ENCODE measurements at regions not wholly inside any gene's neighbourhood (a gene's known extent, or its start where the extent isn't known, plus 50 kb on each side); places are given as distances from the start of the nearest gene placed in this dataset.
A peak's percentile ranks its signal among the peaks of the same experiment; 100 is the strongest.

DNA sequence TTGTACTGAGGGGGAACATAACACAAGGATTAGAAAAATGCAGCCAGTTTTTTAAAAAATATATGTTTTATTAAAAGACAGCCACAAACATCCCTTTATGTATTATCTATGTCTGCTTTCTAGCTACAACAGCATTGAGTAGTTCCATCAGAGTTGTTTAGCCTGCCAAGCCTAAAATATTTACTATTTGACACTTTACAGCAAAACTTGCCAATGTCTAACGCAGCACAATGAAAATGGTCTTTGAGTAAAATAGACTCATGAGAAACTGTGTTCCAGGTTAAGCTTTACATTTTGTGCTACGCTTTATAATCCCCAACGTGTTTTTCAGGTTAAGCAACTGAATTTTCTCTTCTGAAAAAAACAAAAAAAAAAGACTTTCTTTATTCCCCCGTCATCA is 2211.5 kb upstream of the RAG2 start:
- intact Hi-C loops (cut with micrococcal nuclease; ENCODE audit: unreplicated experiment), result no loop called here
- H3K9me3 Mint-ChIP-seq (ENCODE audit: low read depth, unreplicated experiment), result peaks cover 8% of the 10 kb centered on the region
- TF ChIP-seq, protein P1, sequence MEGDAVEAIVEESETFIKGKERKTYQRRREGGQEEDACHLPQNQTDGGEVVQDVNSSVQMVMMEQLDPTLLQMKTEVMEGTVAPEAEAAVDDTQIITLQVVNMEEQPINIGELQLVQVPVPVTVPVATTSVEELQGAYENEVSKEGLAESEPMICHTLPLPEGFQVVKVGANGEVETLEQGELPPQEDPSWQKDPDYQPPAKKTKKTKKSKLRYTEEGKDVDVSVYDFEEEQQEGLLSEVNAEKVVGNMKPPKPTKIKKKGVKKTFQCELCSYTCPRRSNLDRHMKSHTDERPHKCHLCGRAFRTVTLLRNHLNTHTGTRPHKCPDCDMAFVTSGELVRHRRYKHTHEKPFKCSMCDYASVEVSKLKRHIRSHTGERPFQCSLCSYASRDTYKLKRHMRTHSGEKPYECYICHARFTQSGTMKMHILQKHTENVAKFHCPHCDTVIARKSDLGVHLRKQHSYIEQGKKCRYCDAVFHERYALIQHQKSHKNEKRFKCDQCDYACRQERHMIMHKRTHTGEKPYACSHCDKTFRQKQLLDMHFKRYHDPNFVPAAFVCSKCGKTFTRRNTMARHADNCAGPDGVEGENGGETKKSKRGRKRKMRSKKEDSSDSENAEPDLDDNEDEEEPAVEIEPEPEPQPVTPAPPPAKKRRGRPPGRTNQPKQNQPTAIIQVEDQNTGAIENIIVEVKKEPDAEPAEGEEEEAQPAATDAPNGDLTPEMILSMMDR (IDR thresholded peaks at IDR 0.05; ENCODE audit: unreplicated experiment), result no peak
- H3K4me3 Mint-ChIP-seq (ENCODE audit: low read depth, unreplicated experiment), result no peak overlapping the region
- H3K27me3 Mint-ChIP-seq (ENCODE audit: unreplicated experiment), result no peaks in the 10 kb centered on the region
- no TSS peak for BruUV-seq (replicated peaks)
- H3K27ac Mint-ChIP-seq (ENCODE audit: unreplicated experiment), result no peak overlapping the region
- H3K4me1 Mint-ChIP-seq (ENCODE audit: low read depth, unreplicated experiment), result no peaks in the 10 kb centered on the region
- H3K36me3 Mint-ChIP-seq (ENCODE audit: insufficient read depth, unreplicated experiment), result no peaks in the 10 kb centered on the region
- no peak for DNase-seq
- CTCF ChIA-PET, result no interaction called here

DNA sequence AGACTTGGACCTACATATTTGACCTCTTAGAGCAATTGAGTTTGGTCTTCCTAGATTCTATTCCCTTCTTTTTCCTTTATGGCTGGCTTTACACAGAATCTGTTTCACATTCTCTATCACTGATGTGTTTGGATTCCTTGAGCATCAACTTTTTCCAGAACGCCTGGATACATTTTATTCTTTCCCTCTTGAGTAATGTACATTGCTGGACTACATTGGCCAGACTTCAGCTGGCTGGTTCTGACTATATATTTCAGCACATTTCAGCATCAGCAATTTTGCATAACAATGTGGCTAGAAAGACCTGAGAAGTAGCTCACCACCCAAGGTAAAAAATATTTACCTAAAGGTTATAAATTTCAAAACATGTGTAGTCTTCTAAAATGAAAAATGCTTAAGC is 2198.2 kb upstream of the RAG2 start:
- no peaks in the 10 kb centered on the region for H3K4me1 Mint-ChIP-seq (ENCODE audit: low read depth, unreplicated experiment)
- H3K36me3 Mint-ChIP-seq (ENCODE audit: insufficient read depth, unreplicated experiment), result no peaks in the 10 kb centered on the region
- no TSS peak for BruUV-seq (replicated peaks)
- no peak overlapping the region for H3K27ac Mint-ChIP-seq (ENCODE audit: unreplicated experiment)
- CTCF ChIA-PET, result no interaction called here
- H3K9me3 Mint-ChIP-seq (ENCODE audit: low read depth, unreplicated experiment), result peaks cover 9% of the 10 kb centered on the region
- intact Hi-C loops (cut with micrococcal nuclease; ENCODE audit: unreplicated experiment), result no loop called here
- no peaks in the 10 kb centered on the region for H3K27me3 Mint-ChIP-seq (ENCODE audit: unreplicated experiment)
- no peak for DNase-seq
- no peak overlapping the region for H3K4me3 Mint-ChIP-seq (ENCODE audit: low read depth, unreplicated experiment)
- TF ChIP-seq, protein P1 (IDR thresholded peaks at IDR 0.05; ENCODE audit: unreplicated experiment), result no peak

DNA sequence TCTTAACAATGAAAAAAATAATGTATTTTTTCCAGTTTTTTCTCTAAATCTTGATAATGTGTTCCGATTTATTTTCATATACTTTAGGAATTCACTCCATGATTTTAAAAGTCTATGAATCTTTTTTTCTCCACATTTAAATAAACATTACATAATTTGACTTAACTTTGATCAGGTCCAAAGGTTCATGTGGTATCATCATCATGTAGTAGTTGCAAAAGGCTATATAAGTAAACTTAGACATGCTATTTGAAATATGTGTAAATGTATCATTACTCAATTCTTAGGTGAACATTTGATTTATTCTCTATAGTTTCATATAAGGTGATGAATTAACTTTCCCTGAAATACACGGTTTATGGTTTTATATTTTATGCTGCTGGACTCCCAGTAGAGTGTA is 2197.0 kb upstream of the RAG2 start:
- H3K27me3 Mint-ChIP-seq (ENCODE audit: unreplicated experiment), result no peaks in the 10 kb centered on the region
- H3K4me1 Mint-ChIP-seq (ENCODE audit: low read depth, unreplicated experiment), result no peaks in the 10 kb centered on the region
- peaks cover 7% of the 10 kb centered on the region for H3K9me3 Mint-ChIP-seq (ENCODE audit: low read depth, unreplicated experiment)
- CTCF ChIA-PET, result no interaction called here
- TF ChIP-seq, protein P1 (IDR thresholded peaks at IDR 0.05; ENCODE audit: unreplicated experiment), result no peak
- H3K36me3 Mint-ChIP-seq (ENCODE audit: insufficient read depth, unreplicated experiment), result no peaks in the 10 kb centered on the region
- BruUV-seq (replicated peaks), result no TSS peak
- no peak overlapping the region for H3K27ac Mint-ChIP-seq (ENCODE audit: unreplicated experiment)
- DNase-seq, result no peak
- H3K4me3 Mint-ChIP-seq (ENCODE audit: low read depth, unreplicated experiment), result no peak overlapping the region
- intact Hi-C loops (cut with micrococcal nuclease; ENCODE audit: unreplicated experiment), result no loop called here

DNA sequence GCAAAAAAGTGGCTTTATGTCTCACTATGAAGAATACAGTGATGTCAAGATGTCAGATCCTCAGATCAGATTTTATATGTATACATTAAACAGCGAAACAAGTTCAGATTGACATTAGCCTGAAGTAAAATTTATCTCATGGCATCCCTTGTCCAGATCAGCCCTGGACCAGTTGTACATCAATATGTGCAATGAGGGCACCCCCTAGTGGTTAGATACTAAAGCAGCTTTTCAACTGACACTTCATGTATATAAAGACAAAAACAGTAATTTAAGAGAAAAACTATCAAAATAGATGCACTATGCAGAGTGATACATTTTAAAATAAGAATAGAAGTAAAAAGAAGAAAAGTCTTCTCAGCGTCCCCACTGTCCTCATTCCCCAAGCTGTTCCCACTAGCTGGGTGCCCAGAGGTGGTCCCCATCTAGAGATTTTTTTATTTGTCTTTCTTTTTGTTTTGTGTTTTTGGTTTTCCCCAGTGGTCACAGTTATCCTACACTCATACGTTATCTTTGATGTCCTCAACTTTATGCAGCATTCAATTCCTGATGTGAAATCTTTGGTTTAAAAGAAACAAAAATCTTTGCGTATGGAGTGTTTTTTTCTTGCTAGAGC is 2193.4 kb upstream of the RAG2 start:
- intact Hi-C loops (cut with micrococcal nuclease; ENCODE audit: unreplicated experiment), result loop anchor here (1.0 to 5.0 kb wide), 4 partner anchors 845 to 1789 kb away; no protein-coding TSS in a partner anchor
- no TSS peak for BruUV-seq (replicated peaks)
- CTCF ChIA-PET, result interaction anchor here (0.6 kb wide), 1 partner anchor 1138 kb away, joined by 3 read pairs; no protein-coding TSS in a partner anchor
- Mint-ChIP-seq H3K9me3 (ENCODE audit: low read depth, unreplicated experiment) (peaks cover 5% of the 10 kb centered on the region), H3K27ac (ENCODE audit: unreplicated experiment) (no peak overlapping the region), H3K27me3 (ENCODE audit: unreplicated experiment) (no peaks in the 10 kb centered on the region), H3K4me1 (ENCODE audit: low read depth, unreplicated experiment) (no peaks in the 10 kb centered on the region), H3K4me3 (ENCODE audit: low read depth, unreplicated experiment) (no peak overlapping the region), H3K36me3 (ENCODE audit: insufficient read depth, unreplicated experiment) (no peaks in the 10 kb centered on the region)
- DNase-seq, result peak; percentile 56
- TF ChIP-seq, protein P1 (IDR thresholded peaks at IDR 0.05; ENCODE audit: unreplicated experiment), result peak; percentile 64

Measured in Calu3 (cell line).